SK-N-MC (cell line): ENCODE measurements at regions not wholly inside any gene's neighbourhood (a gene's known extent, or its start where the extent isn't known, plus 50 kb on each side); places are given as distances from the start of the nearest gene placed in this dataset.

Experiments
- EZH2 ChIP-seq: fragments of 200-600 bp; sonication (generic); IDR thresholded peaks from one replicate; pipeline ENCODE4 v1.6.1; 2017; ENCODE audit warnings: antibody characterized with exemption
- FOXP2 ChIP-seq: optimal IDR thresholded peaks from 2 replicates; pipeline ENCODE3; 2011; ENCODE audit warnings: mild to moderate bottlenecking, moderate library complexity; ENCODE audit not compliant: insufficient read depth; ENCODE audit errors: extremely low read length, control extremely low read depth
- POLR2AphosphoS5 ChIP-seq: IDR thresholded peaks from 2 replicates; pipeline ENCODE4 v1.6.1; 2012; ENCODE audit warnings: mild to moderate bottlenecking, low read depth, low read length, borderline replicate concordance

GRCh38 chr2:145399131-145399530 is 879.2 kb upstream of the ZEB2 start:
- no peak for TF ChIP-seq POLR2AphosphoS5
- TF ChIP-seq EZH2: no peak
- no peak for TF ChIP-seq FOXP2
